ENCODE measurements at regions not wholly inside any gene's neighbourhood (a gene's known extent, or its start where the extent isn't known, plus 50 kb on each side); places are given as distances from the start of the nearest gene placed in this dataset.

DNA sequence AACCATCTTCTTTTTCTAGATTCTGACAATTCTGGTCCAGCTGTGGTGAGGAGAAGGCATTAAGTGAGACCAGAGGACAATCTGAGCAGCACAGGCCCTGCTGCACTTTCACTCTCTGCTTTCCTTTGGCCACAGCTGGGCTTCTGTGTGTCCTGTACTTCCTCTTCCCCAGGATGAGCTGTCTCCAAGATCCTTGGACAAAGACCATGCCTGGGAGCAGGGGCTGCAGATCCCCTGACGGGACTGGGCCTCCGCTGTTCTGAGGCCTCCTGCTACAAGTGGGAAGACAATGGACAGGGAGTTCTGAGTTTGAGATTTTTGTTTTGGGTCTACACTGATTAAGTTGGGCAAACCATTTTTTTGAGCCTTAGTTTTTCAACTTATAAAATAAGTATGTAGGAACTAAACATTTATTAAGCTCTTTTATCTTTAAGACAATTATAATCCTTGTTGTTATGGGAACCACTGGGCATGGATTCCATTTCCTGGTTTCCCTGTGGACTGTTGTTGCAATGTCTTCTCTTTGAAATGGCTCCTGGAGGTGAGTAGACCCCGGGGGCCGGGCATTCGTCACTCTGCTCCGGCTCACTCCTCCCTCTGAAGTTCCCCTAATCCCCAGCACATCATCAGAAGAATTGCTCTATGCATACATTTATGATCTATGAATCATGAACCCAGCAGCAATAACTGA is 266.6 kb downstream of the ACTR3 start:
- DNase-seq (ENCODE audit: low read depth in 6 of 9, low spot score in 9 of 9): no peak
- 86% methylated on average over 6 of the region's 6 CpGs for WGBS
- Histone ChIP-seq H3K4me3 (ENCODE audit: low read length in 2 of 2) (no peak overlapping the region), H3K4me1 (ENCODE audit: control insufficient read depth in 2 of 2, insufficient read depth in 2 of 2, low read length in 2 of 2) (no peaks in the 10 kb centered on the region), H3K27ac (ENCODE audit: low read depth in 1 of 2, low read length in 1 of 2) (no peak overlapping the region), H3K27me3 (ENCODE audit: control insufficient read depth in 2 of 2, insufficient read depth in 1 of 2, low read length in 1 of 2) (no peaks in the 10 kb centered on the region), H3K36me3 (ENCODE audit: control insufficient read depth in 2 of 2, insufficient read depth in 2 of 2, low read length in 1 of 2) (no peaks in the 10 kb centered on the region), H3K9me3 (ENCODE audit: control insufficient read depth in 2 of 2, insufficient read depth in 1 of 2, low read length in 1 of 2) (no peaks in the 10 kb centered on the region)

DNA sequence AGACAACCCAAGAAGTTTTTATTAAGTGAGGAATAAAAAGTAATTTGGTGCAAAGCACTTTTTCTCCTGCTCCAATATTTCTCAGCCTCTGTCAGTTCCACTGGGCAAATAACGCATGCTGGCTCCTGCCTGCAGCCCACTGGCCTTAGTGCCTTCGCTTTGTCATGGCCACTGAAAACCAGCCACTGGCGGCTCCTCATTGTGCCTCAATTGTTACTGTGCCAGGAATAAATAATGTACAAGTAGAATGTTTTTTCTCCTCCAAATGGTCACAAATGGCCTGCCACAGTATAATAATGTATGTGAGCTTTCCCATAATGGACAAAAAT is 267.1 kb downstream of the ACTR3 start:
- Histone ChIP-seq H3K27me3 (ENCODE audit: control insufficient read depth in 2 of 2, insufficient read depth in 1 of 2, low read length in 1 of 2) (no peaks in the 10 kb centered on the region), H3K36me3 (ENCODE audit: control insufficient read depth in 2 of 2, insufficient read depth in 2 of 2, low read length in 1 of 2) (no peaks in the 10 kb centered on the region), H3K4me3 (ENCODE audit: low read length in 2 of 2) (no peak overlapping the region), H3K9me3 (ENCODE audit: control insufficient read depth in 2 of 2, insufficient read depth in 1 of 2, low read length in 1 of 2) (no peaks in the 10 kb centered on the region), H3K27ac (ENCODE audit: low read depth in 1 of 2, low read length in 1 of 2) (no peak overlapping the region), H3K4me1 (ENCODE audit: control insufficient read depth in 2 of 2, insufficient read depth in 2 of 2, low read length in 2 of 2) (no peaks in the 10 kb centered on the region)
- WGBS: 98% methylated on average over 3 of the region's 3 CpGs
- no peak for DNase-seq (ENCODE audit: low read depth in 6 of 9, low spot score in 9 of 9)

DNA sequence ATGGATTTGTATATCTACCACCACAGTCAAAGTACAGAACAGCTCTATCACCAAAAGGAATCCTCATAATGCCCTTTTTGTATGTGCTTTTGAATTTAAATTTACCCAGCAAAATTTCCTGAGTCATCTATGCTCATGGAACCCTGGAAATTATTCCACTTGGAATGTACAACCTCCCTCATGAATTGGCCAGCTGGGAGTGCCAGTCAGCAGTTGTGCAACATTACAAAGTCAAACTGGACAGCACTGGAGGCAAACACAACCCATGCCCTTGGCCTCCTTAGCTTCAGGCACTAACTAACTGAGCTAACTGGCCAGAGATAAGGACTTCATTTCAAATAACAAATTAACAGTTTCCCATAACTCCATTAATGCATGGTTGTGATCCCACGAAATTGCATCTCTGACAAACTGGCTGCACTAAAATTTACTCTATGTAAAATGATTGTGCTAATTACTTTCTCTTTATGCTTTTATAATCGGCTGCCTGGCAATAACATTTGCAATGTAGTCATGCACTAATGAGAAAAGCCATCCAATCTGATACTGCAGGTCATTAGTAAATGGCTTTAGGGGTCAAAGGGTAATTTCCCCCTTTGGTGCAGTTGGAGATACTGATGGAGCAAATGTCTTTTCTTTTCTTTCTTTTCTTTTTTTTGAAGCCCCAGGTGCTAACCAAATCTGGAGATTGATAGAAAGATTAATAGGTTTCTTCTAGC is 270.5 kb downstream of the ACTR3 start:
- no peaks in the 10 kb centered on the region for H3K4me1 ChIP-seq (ENCODE audit: control insufficient read depth in 2 of 2, insufficient read depth in 2 of 2, low read length in 2 of 2)
- H3K27ac ChIP-seq (ENCODE audit: low read depth in 1 of 2, low read length in 1 of 2): no peak overlapping the region
- no peak overlapping the region for H3K4me3 ChIP-seq (ENCODE audit: low read length in 2 of 2)
- no peak for DNase-seq (ENCODE audit: low read depth in 6 of 9, low spot score in 9 of 9)
- H3K36me3 ChIP-seq (ENCODE audit: control insufficient read depth in 2 of 2, insufficient read depth in 2 of 2, low read length in 1 of 2): no peaks in the 10 kb centered on the region
- H3K9me3 ChIP-seq (ENCODE audit: control insufficient read depth in 2 of 2, insufficient read depth in 1 of 2, low read length in 1 of 2): no peaks in the 10 kb centered on the region
- 84% methylated on average over 2 of the region's 2 CpGs for WGBS
- H3K27me3 ChIP-seq (ENCODE audit: control insufficient read depth in 2 of 2, insufficient read depth in 1 of 2, low read length in 1 of 2): no peaks in the 10 kb centered on the region

DNA sequence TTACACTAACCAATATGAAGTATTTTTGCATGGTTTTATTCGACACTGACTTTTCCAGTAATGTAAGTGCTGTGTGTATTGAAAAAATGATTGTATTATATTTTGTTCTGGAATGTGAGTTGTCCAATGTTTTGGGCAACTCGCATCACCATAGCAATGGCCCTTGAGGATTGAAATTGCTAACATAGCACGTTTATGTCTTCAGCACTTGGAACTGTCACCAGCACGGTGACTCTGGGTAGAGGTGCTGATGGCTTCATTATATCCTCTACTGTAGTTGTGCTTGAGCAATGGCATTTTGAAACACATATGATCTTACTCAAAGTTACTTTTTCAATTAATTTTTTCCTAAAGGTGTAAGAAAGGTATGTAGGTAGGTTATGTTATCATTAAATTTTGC is 271.5 kb downstream of the ACTR3 start:
- Histone ChIP-seq H3K27me3 (ENCODE audit: control insufficient read depth in 2 of 2, insufficient read depth in 1 of 2, low read length in 1 of 2) (no peaks in the 10 kb centered on the region), H3K27ac (ENCODE audit: low read depth in 1 of 2, low read length in 1 of 2) (no peak overlapping the region), H3K4me1 (ENCODE audit: control insufficient read depth in 2 of 2, insufficient read depth in 2 of 2, low read length in 2 of 2) (no peaks in the 10 kb centered on the region), H3K36me3 (ENCODE audit: control insufficient read depth in 2 of 2, insufficient read depth in 2 of 2, low read length in 1 of 2) (no peaks in the 10 kb centered on the region), H3K9me3 (ENCODE audit: control insufficient read depth in 2 of 2, insufficient read depth in 1 of 2, low read length in 1 of 2) (no peaks in the 10 kb centered on the region), H3K4me3 (ENCODE audit: low read length in 2 of 2) (no peak overlapping the region)
- DNase-seq (ENCODE audit: low read depth in 6 of 9, low spot score in 9 of 9): no peak
- 85% methylated on average over 4 of the region's 4 CpGs for WGBS

DNA sequence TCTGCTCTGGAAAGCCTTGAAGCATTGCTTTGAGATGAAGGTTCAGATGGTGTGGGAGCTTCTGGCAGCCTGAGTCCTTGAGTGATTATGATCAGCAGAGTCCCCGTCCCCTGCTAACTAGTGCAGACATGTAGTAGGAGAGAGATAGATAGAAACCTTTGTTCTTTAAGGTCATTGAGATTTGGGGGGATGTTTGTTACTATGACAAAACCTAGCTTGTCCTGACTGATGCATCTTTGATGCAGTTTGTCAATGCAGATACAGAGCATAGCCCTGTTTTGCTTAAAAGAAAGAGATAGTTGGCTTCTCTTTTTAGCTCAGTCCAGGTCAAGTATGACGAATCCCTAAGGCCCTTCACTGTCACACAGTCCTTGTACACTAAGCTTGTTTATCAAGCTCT is 274.6 kb upstream of the DPP10 start:
- H3K4me3 ChIP-seq (ENCODE audit: low read length in 2 of 2): no peak overlapping the region
- H3K27ac ChIP-seq (ENCODE audit: low read depth in 1 of 2, low read length in 1 of 2): no peak overlapping the region
- no peak for DNase-seq (ENCODE audit: low read depth in 6 of 9, low spot score in 9 of 9)
- no peaks in the 10 kb centered on the region for H3K27me3 ChIP-seq (ENCODE audit: control insufficient read depth in 2 of 2, insufficient read depth in 1 of 2, low read length in 1 of 2)
- 89% methylated on average over 2 of the region's 2 CpGs for WGBS
- no peaks in the 10 kb centered on the region for H3K9me3 ChIP-seq (ENCODE audit: control insufficient read depth in 2 of 2, insufficient read depth in 1 of 2, low read length in 1 of 2)
- no peaks in the 10 kb centered on the region for H3K4me1 ChIP-seq (ENCODE audit: control insufficient read depth in 2 of 2, insufficient read depth in 2 of 2, low read length in 2 of 2)
- no peaks in the 10 kb centered on the region for H3K36me3 ChIP-seq (ENCODE audit: control insufficient read depth in 2 of 2, insufficient read depth in 2 of 2, low read length in 1 of 2)

DNA sequence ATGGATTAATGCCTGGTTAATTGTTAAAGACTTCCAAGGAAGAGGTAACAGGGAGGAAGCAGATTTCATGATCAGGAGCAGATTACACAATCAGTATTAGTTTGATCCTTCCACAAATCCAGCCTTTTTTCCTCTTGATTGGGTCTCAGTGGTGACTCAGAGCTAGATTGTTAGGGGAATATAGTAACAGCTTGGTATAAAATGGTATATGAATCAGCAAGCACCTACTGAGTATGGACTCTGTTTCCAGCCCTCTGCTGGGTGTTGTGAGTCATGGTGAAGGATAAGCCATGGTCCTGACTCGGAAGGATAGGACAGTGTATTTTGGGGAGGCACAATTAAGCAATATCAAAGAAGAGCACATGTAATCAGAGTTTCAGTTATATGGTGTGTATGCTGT is 272.4 kb upstream of the DPP10 start:
- Histone ChIP-seq H3K9me3 (ENCODE audit: control insufficient read depth in 2 of 2, insufficient read depth in 1 of 2, low read length in 1 of 2) (no peaks in the 10 kb centered on the region), H3K27me3 (ENCODE audit: control insufficient read depth in 2 of 2, insufficient read depth in 1 of 2, low read length in 1 of 2) (no peaks in the 10 kb centered on the region), H3K4me1 (ENCODE audit: control insufficient read depth in 2 of 2, insufficient read depth in 2 of 2, low read length in 2 of 2) (no peaks in the 10 kb centered on the region), H3K36me3 (ENCODE audit: control insufficient read depth in 2 of 2, insufficient read depth in 2 of 2, low read length in 1 of 2) (no peaks in the 10 kb centered on the region), H3K4me3 (ENCODE audit: low read length in 2 of 2) (no peak overlapping the region), H3K27ac (ENCODE audit: low read depth in 1 of 2, low read length in 1 of 2) (no peak overlapping the region)
- 77% methylated on average over 1 of the region's 1 CpG for WGBS
- DNase-seq (ENCODE audit: low read depth in 6 of 9, low spot score in 9 of 9): no peak

DNA sequence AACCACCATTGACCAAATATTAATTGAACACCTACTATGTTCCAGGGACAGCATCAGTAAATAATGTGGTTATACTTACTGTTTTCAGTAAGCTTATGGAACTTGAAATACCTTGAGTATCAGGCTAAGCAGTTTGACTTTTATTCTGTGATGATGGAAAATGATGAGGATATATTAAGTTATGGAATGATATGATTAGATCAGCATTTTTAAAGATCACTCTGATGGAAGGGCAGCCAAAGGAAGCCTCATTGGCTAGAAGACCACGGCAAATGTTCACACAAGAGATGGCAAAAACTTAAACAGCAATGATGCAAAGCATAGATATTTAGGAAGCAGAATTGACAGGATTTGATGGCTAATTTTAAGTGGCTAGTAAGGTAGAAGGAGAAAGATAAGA is 266.9 kb upstream of the DPP10 start:
- Histone ChIP-seq H3K36me3 (ENCODE audit: control insufficient read depth in 2 of 2, insufficient read depth in 2 of 2, low read length in 1 of 2) (no peaks in the 10 kb centered on the region), H3K9me3 (ENCODE audit: control insufficient read depth in 2 of 2, insufficient read depth in 1 of 2, low read length in 1 of 2) (no peaks in the 10 kb centered on the region), H3K27me3 (ENCODE audit: control insufficient read depth in 2 of 2, insufficient read depth in 1 of 2, low read length in 1 of 2) (no peaks in the 10 kb centered on the region), H3K4me3 (ENCODE audit: low read length in 2 of 2) (no peak overlapping the region), H3K27ac (ENCODE audit: low read depth in 1 of 2, low read length in 1 of 2) (no peak overlapping the region), H3K4me1 (ENCODE audit: control insufficient read depth in 2 of 2, insufficient read depth in 2 of 2, low read length in 2 of 2) (no peaks in the 10 kb centered on the region)
- no peak for DNase-seq (ENCODE audit: low read depth in 6 of 9, low spot score in 9 of 9)
- 87% methylated on average over 1 of the region's 1 CpG for WGBS

DNA sequence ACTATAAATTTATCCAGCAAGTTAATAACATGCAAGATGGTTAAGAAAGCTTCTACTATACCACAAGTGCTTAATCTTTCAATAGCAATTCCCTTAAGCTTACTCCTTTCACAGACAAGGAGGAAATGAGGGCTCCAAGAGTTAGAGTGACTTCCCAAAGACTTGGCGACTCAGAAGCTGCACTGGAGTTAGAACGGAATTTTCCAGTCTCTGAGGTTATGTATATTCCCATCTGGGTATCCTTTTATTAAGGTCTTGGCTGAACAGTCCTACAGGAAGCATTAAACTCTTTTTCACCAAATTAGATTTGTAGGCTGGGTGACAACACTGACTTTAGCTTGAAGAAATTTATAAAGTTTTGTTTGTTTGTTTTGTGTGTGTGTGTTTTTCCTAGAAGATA is 256.9 kb upstream of the DPP10 start:
- WGBS: 95% methylated on average over 2 of the region's 2 CpGs
- DNase-seq (ENCODE audit: low read depth in 6 of 9, low spot score in 9 of 9): no peak
- Histone ChIP-seq H3K27me3 (ENCODE audit: control insufficient read depth in 2 of 2, insufficient read depth in 1 of 2, low read length in 1 of 2) (no peaks in the 10 kb centered on the region), H3K27ac (ENCODE audit: low read depth in 1 of 2, low read length in 1 of 2) (no peak overlapping the region), H3K9me3 (ENCODE audit: control insufficient read depth in 2 of 2, insufficient read depth in 1 of 2, low read length in 1 of 2) (no peaks in the 10 kb centered on the region), H3K36me3 (ENCODE audit: control insufficient read depth in 2 of 2, insufficient read depth in 2 of 2, low read length in 1 of 2) (no peaks in the 10 kb centered on the region), H3K4me3 (ENCODE audit: low read length in 2 of 2) (no peak overlapping the region), H3K4me1 (ENCODE audit: control insufficient read depth in 2 of 2, insufficient read depth in 2 of 2, low read length in 2 of 2) (no peaks in the 10 kb centered on the region)

DNA sequence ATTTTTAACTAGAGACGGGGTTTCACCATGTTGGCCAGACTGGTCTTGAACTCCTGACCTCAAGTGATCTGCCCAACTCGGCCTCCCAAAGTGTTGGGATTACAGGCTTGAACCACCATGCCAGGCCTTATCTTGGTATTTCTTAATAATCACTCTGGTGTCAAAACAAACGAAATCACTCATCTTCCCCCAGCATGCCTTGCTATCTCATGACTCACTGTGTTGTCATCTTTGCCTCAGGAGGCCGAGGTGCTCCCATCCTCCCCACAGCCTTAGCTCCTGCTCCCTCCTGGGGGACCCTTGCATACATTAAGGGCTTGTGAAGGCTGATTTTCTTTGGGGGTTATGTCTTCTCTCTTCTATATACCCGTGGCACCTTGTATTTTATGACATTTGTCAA is 250.1 kb upstream of the DPP10 start:
- 84% methylated on average over 5 of the region's 5 CpGs for WGBS
- H3K27ac ChIP-seq (ENCODE audit: low read depth in 1 of 2, low read length in 1 of 2): no peak overlapping the region
- H3K4me1 ChIP-seq (ENCODE audit: control insufficient read depth in 2 of 2, insufficient read depth in 2 of 2, low read length in 2 of 2): no peaks in the 10 kb centered on the region
- no peaks in the 10 kb centered on the region for H3K9me3 ChIP-seq (ENCODE audit: control insufficient read depth in 2 of 2, insufficient read depth in 1 of 2, low read length in 1 of 2)
- H3K4me3 ChIP-seq (ENCODE audit: low read length in 2 of 2): no peak overlapping the region
- no peaks in the 10 kb centered on the region for H3K36me3 ChIP-seq (ENCODE audit: control insufficient read depth in 2 of 2, insufficient read depth in 2 of 2, low read length in 1 of 2)
- DNase-seq (ENCODE audit: low read depth in 6 of 9, low spot score in 9 of 9): no peak
- no peaks in the 10 kb centered on the region for H3K27me3 ChIP-seq (ENCODE audit: control insufficient read depth in 2 of 2, insufficient read depth in 1 of 2, low read length in 1 of 2)

Data from thymus (tissue), 11 donors.